ENCODE measurements at regions not wholly inside any gene's neighbourhood (a gene's known extent, or its start where the extent isn't known, plus 50 kb on each side); places are given as distances from the start of the nearest gene placed in this dataset.

DNA sequence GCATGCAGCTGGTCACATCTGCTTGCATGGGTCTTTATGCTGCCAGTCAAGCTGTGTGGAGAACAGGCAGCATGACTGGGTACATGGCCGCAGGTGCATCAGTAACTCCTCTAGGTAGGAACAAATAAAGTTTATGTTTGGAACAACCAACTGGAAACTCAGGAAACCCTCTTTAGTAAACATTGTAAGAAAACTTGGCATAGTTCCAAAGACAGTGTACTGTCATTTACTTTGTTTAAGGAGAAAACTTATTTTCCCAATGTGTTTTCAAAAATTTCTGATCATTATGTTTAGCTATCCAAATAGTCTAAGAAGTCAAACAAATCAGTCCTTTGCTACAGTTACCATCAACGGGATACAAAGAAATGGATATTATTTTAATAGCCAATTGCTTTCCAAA lies 386.0 kb downstream of the CHSY3 start:
- 88% methylated on average over 2 of the region's 2 CpGs; no CpG with 5 or more reads in 1 of the 2 experiments for WGBS, 2 experiments (ENCODE audit: extremely low coverage in 1 of 2, insufficient coverage in 1 of 2, insufficient read length in 1 of 2, insufficient replicate concordance in 2 of 2, low coverage in 1 of 2, low lambda C conversion rate in 2 of 2, missing lambda C conversion rate in 1 of 2)

More for the DNA sequence above, 386.0 kb downstream of the CHSY3 start:
- ChIA-PET CTCF (ENCODE audit: partially characterized antibody) (interaction anchor here (0.7 to 1.7 kb wide), 3 partner anchors 12 to 123 kb away, joined by 3 to 4 read pairs (median 3); no protein-coding TSS in a partner anchor), POLR2A (ENCODE audit: partially characterized antibody) (interaction anchor here (0.7 kb wide), 1 partner anchor 12 kb away, joined by 3 read pairs; no protein-coding TSS in a partner anchor)
- no peak overlapping the region for H3K18ac ChIP-seq (ENCODE audit: extremely low read depth, low read length)
- no peak overlapping the region for H4K91ac ChIP-seq (replicated peaks; ENCODE audit: insufficient read length, low read length)
- H3K27ac ChIP-seq (ENCODE audit: low read depth, low read length): no peak overlapping the region
- H3K9me3 ChIP-seq (ENCODE audit: insufficient read depth in 2 of 2, low read depth in 1 of 2, low read length in 1 of 2): no peaks in the 10 kb centered on the region
- H4K5ac ChIP-seq (ENCODE audit: insufficient read length, low read depth, low read length): no peak overlapping the region
- no peak overlapping the region for H2AK5ac ChIP-seq (ENCODE audit: low read depth, low read length)
- H2BK20ac ChIP-seq (ENCODE audit: low read length): no peak overlapping the region
- no peak for DNase-seq (ENCODE audit: low read depth in 1 of 2, low spot score in 2 of 2)
- no peak overlapping the region for H2BK120ac ChIP-seq (replicated peaks; ENCODE audit: low read depth, low read length)
- H4K8ac ChIP-seq (ENCODE audit: extremely low read depth, insufficient read depth, low read length): no peak overlapping the region
- H4K20me1 ChIP-seq (replicated peaks in 1 of 2; ENCODE audit: control insufficient read depth in 1 of 2, insufficient read depth in 2 of 2, low read length in 2 of 2): no peaks in the 10 kb centered on the region
- no peak overlapping the region for H3K4me2 ChIP-seq (ENCODE audit: insufficient read depth in 1 of 2, low read depth in 2 of 2, low read length in 2 of 2)
- no peak overlapping the region for H2BK5ac ChIP-seq (ENCODE audit: low read depth, low read length)
- TF ChIP-seq NRF1 (IDR thresholded peaks at IDR 0.05; ENCODE audit: low read depth, low read length) (no peak), EZH2 (IDR thresholded peaks at IDR 0.05; ENCODE audit: low read depth, low read length, severe bottlenecking) (no peak), KDM1A (IDR thresholded peaks at IDR 0.05; ENCODE audit: borderline replicate concordance, low read length) (no peak), GTF2F1 (IDR thresholded peaks at IDR 0.05; ENCODE audit: borderline replicate concordance, low read depth, low read length) (no peak), RXRA (IDR thresholded peaks at IDR 0.05; ENCODE audit: insufficient read depth, low read depth, low read length) (no peak)
- TF ChIP-seq, protein P1, sequence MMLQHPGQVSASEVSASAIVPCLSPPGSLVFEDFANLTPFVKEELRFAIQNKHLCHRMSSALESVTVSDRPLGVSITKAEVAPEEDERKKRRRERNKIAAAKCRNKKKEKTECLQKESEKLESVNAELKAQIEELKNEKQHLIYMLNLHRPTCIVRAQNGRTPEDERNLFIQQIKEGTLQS (IDR thresholded peaks at IDR 0.05; ENCODE audit: insufficient read depth, low read depth, low read length): no peak
- no peaks in the 10 kb centered on the region for H3K4me1 ChIP-seq (replicated peaks in 1 of 4; ENCODE audit: control insufficient read depth in 3 of 4, insufficient read depth in 4 of 4, low read length in 3 of 4)
- H3K23me2 ChIP-seq (ENCODE audit: low read depth, low read length): no peaks in the 10 kb centered on the region
- no peaks in the 10 kb centered on the region for H3K27me3 ChIP-seq (replicated peaks in 1 of 4; ENCODE audit: control insufficient read depth in 3 of 4, extremely low read depth in 1 of 4, insufficient read depth in 3 of 4, low read length in 3 of 4)
- no peak overlapping the region for H3K23ac ChIP-seq (ENCODE audit: insufficient read length)
- H3K79me2 ChIP-seq (ENCODE audit: control insufficient read depth in 1 of 2, insufficient read depth in 2 of 2, low read length in 2 of 2): no peaks in the 10 kb centered on the region
- no peak overlapping the region for H2BK15ac ChIP-seq (ENCODE audit: low read length)
- H3K9ac ChIP-seq (replicated peaks in 1 of 4; ENCODE audit: extremely low read depth in 1 of 4, low read depth in 3 of 4, low read length in 3 of 4): no peak overlapping the region
- no peak overlapping the region for H3K14ac ChIP-seq (ENCODE audit: insufficient read length)
- no peak overlapping the region for H3K4ac ChIP-seq (replicated peaks; ENCODE audit: insufficient read length, low read depth, low read length)
- H2AFZ ChIP-seq (ENCODE audit: low read length): no peak overlapping the region
- no peaks in the 10 kb centered on the region for H3K79me1 ChIP-seq (ENCODE audit: low read depth, low read length)
- H2BK12ac ChIP-seq (ENCODE audit: low read depth, low read length): no peak overlapping the region
- H3K36me3 ChIP-seq (ENCODE audit: control insufficient read depth in 2 of 4, insufficient read depth in 4 of 4, low read length in 3 of 4): no peaks in the 10 kb centered on the region
- FAIRE-seq: no peak
- no peak overlapping the region for H3K56ac ChIP-seq (replicated peaks; ENCODE audit: insufficient read length, low read depth, low read length)
- no peak overlapping the region for H3K4me3 ChIP-seq (ENCODE audit: extremely low read depth in 1 of 4, insufficient read depth in 2 of 4, low read depth in 3 of 4, low read length in 4 of 4)

All from H1 (cell line).